GM19455 (cell line): ENCODE measurements at regions not wholly inside any gene's neighbourhood (a gene's known extent, or its start where the extent isn't known, plus 50 kb on each side); places are given as distances from the start of the nearest gene placed in this dataset.
"Not testable (repeated sequence)": the region's sequence is repeated elsewhere in the genome, so short reads cannot be mapped to it uniquely, and the experiment has no call there.

ENCODE experiments used
- ATAC-seq: cut with Tn5 transposase; IDR thresholded peaks from one replicate; pipeline ENCODE4 v1.9.1; 2021; ENCODE audit not compliant: unreplicated experiment

GRCh38 chr1:120658622-120659021, 65.1 kb upstream of the NBPF26 start:
- ATAC-seq = not testable (repeated sequence)

GRCh38 chr1:120659133-120659532, 64.6 kb upstream of the NBPF26 start:
- not testable (repeated sequence) for ATAC-seq

GRCh38 chr1:120664376-120665249, 59.1 kb upstream of the NBPF26 start:
- not testable (repeated sequence) for ATAC-seq

GRCh38 chr1:120665250-120665577, 58.5 kb upstream of the NBPF26 start:
- ATAC-seq = not testable (repeated sequence)

GRCh38 chr1:120668187-120668586, 55.6 kb upstream of the NBPF26 start:
- not testable (repeated sequence) for ATAC-seq
